Putamen (tissue), 1 donor: ENCODE measurements at regions not wholly inside any gene's neighbourhood (a gene's known extent, or its start where the extent isn't known, plus 50 kb on each side); places are given as distances from the start of the nearest gene placed in this dataset.
A peak's percentile ranks its signal among the peaks of the same experiment; 100 is the strongest.

Experiments
- DNase-seq: peaks from one replicate; pipeline ENCODE4 v3.0.0-alpha.2; 2016; ENCODE audit warnings: low spot score

GRCh38 chr11:13869398-13869886 lies 93.1 kb upstream of the SPON1 start:
- DNase-seq, result no peak

GRCh38 chr11:13874597-13874996 lies 87.9 kb upstream of the SPON1 start:
- no peak for DNase-seq

GRCh38 chr11:13875643-13876042 lies 86.9 kb upstream of the SPON1 start:
- no peak for DNase-seq

GRCh38 chr11:13876423-13876822 lies 86.1 kb upstream of the SPON1 start:
- no peak for DNase-seq

- DNase-seq, result no peak
These were observed 84.4 kb upstream of the SPON1 start for GRCh38 chr11:13878077-13878476.

- DNase-seq, result no peak
These were observed 81.9 kb upstream of the SPON1 start for GRCh38 chr11:13880634-13881033.

- DNase-seq, result no peak
These were observed 81.2 kb upstream of the SPON1 start for GRCh38 chr11:13881226-13881905.

GRCh38 chr11:13883042-13883441 lies 79.5 kb upstream of the SPON1 start:
- DNase-seq, result no peak

- no peak for DNase-seq
These were observed 78.9 kb upstream of the SPON1 start for GRCh38 chr11:13883589-13883988.

- DNase-seq, result no peak
These were observed 78.2 kb upstream of the SPON1 start for GRCh38 chr11:13884158-13884799.

- DNase-seq, result no peak
These were observed 77.4 kb upstream of the SPON1 start for GRCh38 chr11:13885083-13885482.

- DNase-seq, result peak; percentile 13
These were observed 72.8 kb upstream of the SPON1 start for GRCh38 chr11:13889552-13890249.

GRCh38 chr11:13891911-13892310 lies 70.6 kb upstream of the SPON1 start:
- no peak for DNase-seq

GRCh38 chr11:13896175-13896980 lies 66.1 kb upstream of the SPON1 start:
- DNase-seq, result no peak

GRCh38 chr11:13896981-13897353 lies 65.6 kb upstream of the SPON1 start:
- no peak for DNase-seq

- no peak for DNase-seq
These were observed 64.8 kb upstream of the SPON1 start for GRCh38 chr11:13897646-13898276.

- no peak for DNase-seq
These were observed 62.9 kb upstream of the SPON1 start for GRCh38 chr11:13899603-13900002.

- no peak for DNase-seq
These were observed 60.0 kb upstream of the SPON1 start for GRCh38 chr11:13902523-13902922.

- no peak for DNase-seq
These were observed 57.3 kb upstream of the SPON1 start for GRCh38 chr11:13905137-13905781.

GRCh38 chr11:13907678-13908077 lies 54.8 kb upstream of the SPON1 start:
- DNase-seq, result no peak

- DNase-seq, result no peak
These were observed 54.0 kb upstream of the SPON1 start for GRCh38 chr11:13908535-13908934.
